ENCODE measurements at regions not wholly inside any gene's neighbourhood (a gene's known extent, or its start where the extent isn't known, plus 50 kb on each side); places are given as distances from the start of the nearest gene placed in this dataset.

- TF ChIP-seq EZH2 (IDR thresholded peaks at IDR 0.05) (no peak), POLR2AphosphoS5 (IDR thresholded peaks at IDR 0.05; ENCODE audit: borderline replicate concordance, low read depth, low read length) (no peak), FOXP2 (optimal IDR thresholded peaks at IDR 0.05; ENCODE audit: control extremely low read depth, extremely low read length, insufficient read depth) (no peak)
These were observed 227.4 kb downstream of the RAB11FIP2 start for GRCh38 chr10:117819304-117819703.
